Esophagus muscularis mucosa (tissue), 4 donors: ENCODE measurements at regions not wholly inside any gene's neighbourhood (a gene's known extent, or its start where the extent isn't known, plus 50 kb on each side); places are given as distances from the start of the nearest gene placed in this dataset.

Experiments used
- DNase-seq: peaks from one replicate; pipeline ENCODE4 v3.0.0-alpha.2; 2017; ENCODE audit errors: extremely low spot score
- H3K27ac ChIP-seq, 4 donors: fragments of 200-600 bp; sonication (generic); replicated peaks in 1 of 4; 1 replicate in 3 of 4; 2 replicates in 1 of 4; pipeline ENCODE4 v1.5.1; 2016 to 2019; ENCODE audit warnings: mild to moderate bottlenecking in 1 of 4
- H3K27me3 ChIP-seq, 4 donors: fragments of 200-600 bp; sonication (generic); one replicate each; pipeline versions ENCODE4 v1.5.1 to v1.6.0; 2016 to 2019
- H3K36me3 ChIP-seq, 4 donors: fragments of 200-600 bp; sonication (generic); one replicate each; pipeline ENCODE4 v1.5.1; 2016 to 2019
- H3K4me1 ChIP-seq, 4 donors: fragments of 200-600 bp; sonication (generic); one replicate each; pipeline ENCODE4 v1.5.1; 2016 to 2019
- H3K4me3 ChIP-seq, 4 donors: fragments of 200-600 bp; sonication (generic); 1 replicate in 2 of 4; 2 replicates in 2 of 4; pipeline ENCODE4 v1.5.1; 2016 to 2019; ENCODE audit warnings: mild to moderate bottlenecking in 4 of 4, moderate library complexity in 1 of 4
- H3K9me3 ChIP-seq, 4 donors: fragments of 200-600 bp; sonication (generic); 1 replicate in 3 of 4; 2 replicates in 1 of 4; pipeline ENCODE4 v1.5.1; 2016 to 2019
- CTCF ChIP-seq, 3 experiments: fragments of 200-600 bp in 2 of 3; fragments of 450-650 bp in 1 of 3; sonication (generic) in 2 of 3; IDR thresholded peaks; one replicate each; pipeline ENCODE4 v1.5.1; 2017 to 2019; ENCODE audit warnings: antibody characterized with exemption in 3 of 3, mild to moderate bottlenecking in 2 of 3, moderate library complexity in 1 of 3
- EP300 ChIP-seq: sonication (generic); formaldehyde crosslinking; IDR thresholded peaks from one replicate; pipeline ENCODE4 v1.6.1; 2017; ENCODE audit warnings: antibody characterized with exemption
- POLR2A ChIP-seq: fragments of 450-650 bp; IDR thresholded peaks from one replicate; pipeline ENCODE4 v1.6.1; 2017; ENCODE audit warnings: antibody characterized with exemption, moderate library complexity, mild to moderate bottlenecking, low read depth
- POLR2AphosphoS5 ChIP-seq, 2 donors: sonication (generic); formaldehyde crosslinking; IDR thresholded peaks; one replicate each; pipeline ENCODE4 v1.6.1; 2017; ENCODE audit warnings: antibody characterized with exemption in 2 of 2
- WGBS: methylation state at CpG from one replicate; pipeline ENCODE4 v1.1.5; 2018; 5-methylcytosine and 5-hydroxymethylcytosine counted together
- intact Hi-C: fragments of 100-400 bp; cut with DNase I; formaldehyde crosslinking; loops from one replicate; pipeline ENCODE4 v1.15.1; 2023

DNA sequence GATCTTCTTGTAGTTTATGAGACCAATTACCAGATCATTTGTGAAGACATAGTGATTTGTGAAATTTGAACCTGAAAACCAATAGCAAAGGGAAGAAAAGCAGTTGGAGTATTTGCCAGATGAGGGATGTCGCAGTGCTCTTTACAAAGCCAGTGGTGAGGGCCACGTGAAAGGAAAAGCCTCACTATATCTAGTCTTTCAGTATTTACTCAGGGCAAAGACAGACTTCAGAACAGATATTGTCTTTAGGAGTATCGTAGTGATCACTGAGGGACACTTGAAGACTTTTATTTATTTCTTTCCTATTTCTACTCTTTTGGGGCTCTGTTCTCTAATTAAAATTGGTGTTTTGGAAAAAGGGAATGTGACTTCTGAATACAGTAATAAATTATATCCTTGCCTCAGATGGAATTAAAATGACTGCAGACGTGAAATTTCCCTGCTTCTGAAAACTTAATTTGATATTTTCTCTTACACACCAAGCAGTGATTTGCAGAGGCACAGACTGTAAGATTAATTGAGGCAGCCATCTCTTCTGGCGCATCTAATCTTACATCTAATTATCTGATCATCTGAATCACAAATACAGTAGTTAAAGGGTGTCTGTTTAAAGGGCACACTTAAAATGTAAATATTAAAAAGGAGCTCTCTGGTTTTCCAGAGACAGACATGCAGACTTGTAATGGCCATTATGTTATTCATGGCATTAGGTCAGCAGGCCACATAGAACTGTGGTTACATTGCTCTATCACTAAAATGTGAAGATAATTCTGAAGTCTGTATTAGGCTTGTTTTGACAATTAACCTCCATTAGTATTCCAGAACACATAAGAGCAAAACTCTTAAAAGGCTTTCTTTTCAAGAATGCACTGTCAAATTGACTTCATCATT lies 193.0 kb upstream of the GOLIM4 start:
- Histone ChIP-seq H3K9me3 (no peaks in the 10 kb centered on the region), H3K27me3 (no peaks in the 10 kb centered on the region), H3K27ac (no peak overlapping the region), H3K4me1 (no peaks in the 10 kb centered on the region), H3K36me3 (no peaks in the 10 kb centered on the region), H3K4me3 (no peak overlapping the region)
- TF ChIP-seq EP300 (no peak), CTCF (IDR thresholded peaks at IDR 0.05) (no peak), POLR2A (no peak), POLR2AphosphoS5 (IDR thresholded peaks at IDR 0.05) (no peak)
- no peak for DNase-seq
- WGBS: 89% methylated on average over 5 of the region's 5 CpGs
- intact Hi-C loops: no loop called here

GRCh38 chr3:168285506-168285905 lies 189.8 kb upstream of the GOLIM4 start:
- no peak overlapping the region for H3K27ac ChIP-seq
- H3K36me3 ChIP-seq: no peaks in the 10 kb centered on the region
- no peak overlapping the region for H3K4me3 ChIP-seq
- DNase-seq: no peak
- no peak for TF ChIP-seq EP300
- TF ChIP-seq POLR2A: no peak
- TF ChIP-seq CTCF (IDR thresholded peaks at IDR 0.05): no peak
- no peak for TF ChIP-seq POLR2AphosphoS5 (IDR thresholded peaks at IDR 0.05)
- H3K9me3 ChIP-seq: no peaks in the 10 kb centered on the region
- intact Hi-C loops: no loop called here
- WGBS: 94% methylated on average over 2 of the region's 2 CpGs
- no peaks in the 10 kb centered on the region for H3K4me1 ChIP-seq
- no peaks in the 10 kb centered on the region for H3K27me3 ChIP-seq

DNA sequence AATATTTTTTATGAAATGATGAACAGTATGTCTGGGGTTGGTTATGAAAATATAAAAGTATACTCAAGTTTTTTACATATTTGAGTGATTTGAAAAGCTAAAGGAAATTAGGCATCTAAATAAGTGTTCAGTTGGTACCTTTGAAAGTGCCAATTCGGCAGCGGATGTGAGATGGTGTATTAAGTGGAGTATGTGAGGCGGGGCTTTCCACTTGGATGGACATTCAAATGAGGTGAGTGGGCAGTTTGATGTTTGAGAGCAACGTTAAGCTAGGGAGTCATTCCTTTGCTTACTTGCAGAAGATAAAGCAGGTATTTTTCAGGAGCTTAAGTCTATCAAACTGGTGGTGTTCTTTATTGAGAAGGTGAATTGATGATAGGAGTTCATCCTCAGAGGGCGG lies 189.0 kb upstream of the GOLIM4 start:
- H3K4me1 ChIP-seq: no peaks in the 10 kb centered on the region
- no peaks in the 10 kb centered on the region for H3K27me3 ChIP-seq
- intact Hi-C loops: no loop called here
- no peak overlapping the region for H3K4me3 ChIP-seq
- H3K36me3 ChIP-seq: no peaks in the 10 kb centered on the region
- TF ChIP-seq POLR2AphosphoS5 (IDR thresholded peaks at IDR 0.05) (no peak), POLR2A (no peak), CTCF (IDR thresholded peaks at IDR 0.05) (no peak), EP300 (no peak)
- DNase-seq: no peak
- no peaks in the 10 kb centered on the region for H3K9me3 ChIP-seq
- no peak overlapping the region for H3K27ac ChIP-seq
- WGBS: 91% methylated on average over 5 of the region's 5 CpGs

DNA sequence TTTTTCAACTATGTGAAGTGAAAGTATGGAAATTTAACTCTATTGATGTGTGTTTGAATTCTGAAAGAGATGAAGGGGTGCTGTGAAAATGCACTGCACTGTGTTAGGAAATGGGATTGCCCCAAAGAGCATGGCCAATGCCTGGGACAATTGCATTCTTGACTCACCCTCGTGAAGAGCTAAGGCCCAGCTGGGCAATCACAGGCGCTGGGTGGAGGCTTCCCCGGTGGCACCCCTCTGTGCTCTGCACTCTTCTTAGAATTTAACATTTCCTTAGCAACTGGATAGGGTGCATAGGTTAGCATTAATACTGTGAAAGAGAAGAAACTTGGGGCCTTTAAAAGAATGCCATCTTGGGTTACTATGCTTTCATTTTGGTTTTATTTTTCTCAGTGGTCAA lies 179.9 kb upstream of the GOLIM4 start:
- no peaks in the 10 kb centered on the region for H3K27me3 ChIP-seq
- intact Hi-C loops: no loop called here

More for the DNA sequence above, 179.9 kb upstream of the GOLIM4 start:
- Histone ChIP-seq H3K9me3 (no peaks in the 10 kb centered on the region), H3K27ac (no peak overlapping the region), H3K4me1 (no peaks in the 10 kb centered on the region), H3K4me3 (no peak overlapping the region), H3K36me3 (no peaks in the 10 kb centered on the region)
- DNase-seq: no peak
- TF ChIP-seq POLR2A (no peak), POLR2AphosphoS5 (IDR thresholded peaks at IDR 0.05) (no peak), CTCF (IDR thresholded peaks at IDR 0.05) (no peak), EP300 (no peak)
- WGBS: 78% methylated on average over 3 of the region's 3 CpGs
